K562 (cell line): ENCODE measurements at regions not wholly inside any gene's neighbourhood (a gene's known extent, or its start where the extent isn't known, plus 50 kb on each side); places are given as distances from the start of the nearest gene placed in this dataset.
A peak's percentile ranks its signal among the peaks of the same experiment; 100 is the strongest.

Source experiments
- ARID2 ChIP-seq: fragments of 450-650 bp; IDR thresholded peaks from 2 replicates; pipeline ENCODE4 v1.6.1; 2017; ENCODE audit warnings: antibody characterized with exemption, mild to moderate bottlenecking
- CBFA2T2 ChIP-seq: fragments of 450-650 bp; conservative IDR thresholded peaks from 2 replicates; pipeline ENCODE4 v1.6.1; 2017; ENCODE audit warnings: mild to moderate bottlenecking
- CBX5 ChIP-seq: IDR thresholded peaks from 2 replicates; pipeline ENCODE4 v1.6.1; 2014; ENCODE audit warnings: low read depth, borderline replicate concordance
- COPS2 ChIP-seq: fragments of 450-650 bp; conservative IDR thresholded peaks from 2 replicates; pipeline ENCODE4 v1.6.1; 2016; ENCODE audit warnings: mild to moderate bottlenecking, moderate library complexity
- CTCF ChIP-seq, 3 experiments: IDR thresholded peaks in 2 of 3; conservative IDR thresholded peaks in 1 of 3; 2 replicates each; pipeline ENCODE4 v1.5.1; 2011 to 2012; ENCODE audit warnings: low read length in 3 of 3, mild to moderate bottlenecking in 3 of 3, control low read depth in 2 of 3, improper control_type of control experiment in 1 of 3, inconsistent platforms in 1 of 3, low read depth in 1 of 3, mixed read lengths in 1 of 3, moderate library complexity in 1 of 3; ENCODE audit not compliant: insufficient read depth in 2 of 3
- ETV1 ChIP-seq: fragments of 450-650 bp; conservative IDR thresholded peaks from 2 replicates; pipeline ENCODE4 v1.6.1; 2016; ENCODE audit warnings: missing genetic modification characterization, control low read depth, low read depth, missing compliant biosample characterization
- NCOA1 ChIP-seq: fragments of 450-650 bp; IDR thresholded peaks from 2 replicates; pipeline ENCODE4 v1.6.1; 2016; ENCODE audit warnings: low read depth
- PBX2 ChIP-seq, 2 experiments: IDR thresholded peaks in 1 of 2; conservative IDR thresholded peaks in 1 of 2; 2 replicates each; pipeline ENCODE4 v1.6.1; 2016; ENCODE audit warnings: low read depth in 2 of 2, mild to moderate bottlenecking in 1 of 2, missing compliant biosample characterization in 1 of 2, missing genetic modification characterization in 1 of 2, moderate library complexity in 1 of 2
- PRPF4 ChIP-seq: fragments of 200-400 bp; formaldehyde crosslinking; IDR thresholded peaks from one replicate; pipeline ENCODE4 v1.6.1; 2017; ENCODE audit warnings: low read length, low read depth, mild to moderate bottlenecking; ENCODE audit not compliant: insufficient read depth, poor library complexity, severe bottlenecking
- PTBP1 ChIP-seq: fragments of 200-400 bp; formaldehyde crosslinking; IDR thresholded peaks from 2 replicates; pipeline ENCODE4 v1.6.1; 2017; ENCODE audit warnings: low read depth, low read length
- RUNX1 ChIP-seq: sonication (generic); IDR thresholded peaks from 2 replicates; pipeline ENCODE4 v1.6.1; 2016; ENCODE audit warnings: antibody characterized with exemption, low read depth
- SFPQ ChIP-seq: fragments of 200-400 bp; formaldehyde crosslinking; IDR thresholded peaks from 2 replicates; pipeline ENCODE4 v1.6.1; 2017; ENCODE audit warnings: mild to moderate bottlenecking, low read depth, low read length, moderate library complexity
- SREBF2 ChIP-seq: sonication (generic); formaldehyde crosslinking; IDR thresholded peaks from 2 replicates; pipeline ENCODE4 v1.4.0; 2020; ENCODE audit warnings: mild to moderate bottlenecking, missing genetic modification reagents
- STAT5B ChIP-seq: fragments of 250-450 bp; sonication (Bioruptor Pico); IDR thresholded peaks from 2 replicates; pipeline ENCODE4 v1.8.0; 2021; ENCODE audit warnings: mild to moderate bottlenecking, inconsistent platforms
- TAF9B ChIP-seq: fragments of 450-650 bp; IDR thresholded peaks from 2 replicates; pipeline ENCODE4 v1.6.1; 2018; ENCODE audit warnings: mild to moderate bottlenecking; ENCODE audit not compliant: partially characterized antibody
- ZBTB43 ChIP-seq: sonication (generic); formaldehyde crosslinking; IDR thresholded peaks from 2 replicates; pipeline ENCODE4 v1.8.0; 2023; ENCODE audit warnings: mild to moderate bottlenecking, missing genetic modification reagents
- ZFX ChIP-seq: sonication (generic); formaldehyde crosslinking; IDR thresholded peaks from 2 replicates; pipeline ENCODE4 v1.8.0; 2022; ENCODE audit warnings: mild to moderate bottlenecking, missing genetic modification reagents, moderate library complexity
- ZNF764 ChIP-seq: fragments of 250-450 bp; sonication (Bioruptor Pico); IDR thresholded peaks from 2 replicates; pipeline ENCODE4 v1.4.0; 2020; ENCODE audit warnings: low read depth, mild to moderate bottlenecking, moderate library complexity

GRCh38 chr1:9428601-9429341 lies 110.5 kb upstream of the SLC25A33 start (continued):
- peak; percentile 32 for TF ChIP-seq CBFA2T2
- no peak for TF ChIP-seq PTBP1
- TF ChIP-seq CBX5, result no peak; the same call in none of the 2 replicates
- no peak for TF ChIP-seq SREBF2 (CRISPR knock-in tag)
- TF ChIP-seq PBX2 (CRISPR knock-in tag; IDR thresholded peaks at IDR 0.05; ENCODE audit: low read depth), result no peak
- TF ChIP-seq PBX2 (tag; conservative IDR thresholded peaks at IDR 0.05; ENCODE audit: low read depth), result no peak
- TF ChIP-seq TAF9B, result no peak
- no peak for TF ChIP-seq PRPF4
- TF ChIP-seq RUNX1, result no peak
- TF ChIP-seq NCOA1, result no peak
- no peak for TF ChIP-seq ARID2
- TF ChIP-seq STAT5B, result no peak
- TF ChIP-seq CTCF (IDR thresholded peaks at IDR 0.05 in 2 of 3, conservative IDR thresholded peaks at IDR 0.05 in 1 of 3; ENCODE audit: insufficient read depth in 2 of 3, low read depth in 1 of 3, low read length in 3 of 3), result peak in 1 of 3 experiments; percentile 20; a peak in 1 of 6 replicates
- TF ChIP-seq ZBTB43, result no peak
- TF ChIP-seq ETV1, result no peak
- 0 out of 2 replicates have a peak, but pooled peaks have one; percentile 45 for TF ChIP-seq ZNF764 (CRISPR knock-in tag)
- no peak for TF ChIP-seq COPS2
- no peak for TF ChIP-seq SFPQ
- TF ChIP-seq ZFX, result peak; percentile 82
